ENCODE measurements at regions not wholly inside any gene's neighbourhood (a gene's known extent, or its start where the extent isn't known, plus 50 kb on each side); places are given as distances from the start of the nearest gene placed in this dataset.

DNA sequence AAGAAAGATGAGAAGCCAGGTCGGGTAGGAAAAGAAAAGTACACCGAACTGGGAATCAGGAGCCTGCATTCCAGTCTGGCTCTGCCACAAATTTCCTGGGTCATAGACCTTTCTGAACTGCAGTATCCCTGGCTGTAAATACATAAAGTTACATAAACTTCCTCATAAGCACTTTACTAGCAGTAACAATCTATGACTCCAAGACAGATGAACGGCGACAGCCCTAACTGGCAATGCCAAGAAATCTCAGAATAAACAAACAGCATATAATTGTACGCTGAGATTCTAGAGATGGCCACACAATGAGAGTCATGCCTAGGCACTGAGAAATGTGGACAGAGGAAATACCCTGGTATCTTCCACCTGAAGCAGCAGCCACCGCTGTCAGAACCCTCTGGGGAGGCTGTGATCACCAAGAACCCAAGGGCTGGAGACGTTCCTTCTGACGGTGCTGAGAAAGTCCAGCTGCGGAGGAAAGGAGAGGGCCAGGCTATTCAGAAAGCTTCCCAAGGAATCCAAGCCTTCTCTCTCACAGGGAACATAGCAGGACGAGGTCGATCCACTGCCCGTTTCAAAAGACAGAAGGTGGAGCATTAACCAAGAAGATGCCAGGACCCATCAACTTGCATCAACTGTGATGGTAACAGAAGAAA lies 89.3 kb upstream of the SLC66A3 start:
- no peak overlapping the region for H3K27ac ChIP-seq (ENCODE audit: insufficient read length, low read depth, low read length)
- no peak overlapping the region for H3K4ac ChIP-seq (ENCODE audit: low read depth, low read length)
- peaks cover 0 to 2% (median 0%) of the 10 kb centered on the region in 3 experiments; a peak in 2 of 7 replicates for H3K36me3 Mint-ChIP-seq (ENCODE audit: insufficient read depth in 1 of 3, low read depth in 3 of 3)
- H4K20me1 ChIP-seq (ENCODE audit: control insufficient read depth, insufficient read depth, insufficient read length): no peaks in the 10 kb centered on the region
- H3K23me2 ChIP-seq (ENCODE audit: insufficient read length, low read depth, low read length, poor library complexity, severe bottlenecking): no peaks in the 10 kb centered on the region
- no peak overlapping the region for H4K91ac ChIP-seq (ENCODE audit: insufficient read length, low read depth, low read length)
- no peak overlapping the region for H2BK15ac ChIP-seq (ENCODE audit: low read depth, low read length)
- no peak overlapping the region for H2AFZ ChIP-seq (ENCODE audit: low read length)
- no peak overlapping the region for H3K27ac Mint-ChIP-seq
- peak overlapping the region; percentile 91 for H2BK20ac ChIP-seq (ENCODE audit: low read depth, low read length, poor library complexity, severe bottlenecking)
- no peak overlapping the region for H3K9ac ChIP-seq (ENCODE audit: extremely low read depth, insufficient read length, low read length)
- H3K56ac ChIP-seq (ENCODE audit: insufficient read length, low read depth, low read length): no peak overlapping the region
- H3K27me3 Mint-ChIP-seq (ENCODE audit: low read depth): peaks cover 4% of the 10 kb centered on the region
- no peak overlapping the region for H3K18ac ChIP-seq (ENCODE audit: insufficient read length, low read depth, low read length)
- no peak for DNase-seq
- no peak overlapping the region for H3T11ph ChIP-seq (ENCODE audit: low read length)
- H3K4me2 ChIP-seq (ENCODE audit: insufficient read depth, insufficient read length, low read length): no peak overlapping the region
- H2BK120ac ChIP-seq (ENCODE audit: low read depth, low read length, poor library complexity, severe bottlenecking): no peak overlapping the region
- H2BK12ac ChIP-seq (ENCODE audit: insufficient read length, low read depth, low read length): no peak overlapping the region
- WGBS (ENCODE audit: extremely low coverage, insufficient read length, low lambda C conversion rate): no CpG with 5 or more reads among the region's 12 CpGs
- no peaks in the 10 kb centered on the region for H3K79me2 ChIP-seq (ENCODE audit: insufficient read depth, low read length)
- TF ChIP-seq, protein P1, sequence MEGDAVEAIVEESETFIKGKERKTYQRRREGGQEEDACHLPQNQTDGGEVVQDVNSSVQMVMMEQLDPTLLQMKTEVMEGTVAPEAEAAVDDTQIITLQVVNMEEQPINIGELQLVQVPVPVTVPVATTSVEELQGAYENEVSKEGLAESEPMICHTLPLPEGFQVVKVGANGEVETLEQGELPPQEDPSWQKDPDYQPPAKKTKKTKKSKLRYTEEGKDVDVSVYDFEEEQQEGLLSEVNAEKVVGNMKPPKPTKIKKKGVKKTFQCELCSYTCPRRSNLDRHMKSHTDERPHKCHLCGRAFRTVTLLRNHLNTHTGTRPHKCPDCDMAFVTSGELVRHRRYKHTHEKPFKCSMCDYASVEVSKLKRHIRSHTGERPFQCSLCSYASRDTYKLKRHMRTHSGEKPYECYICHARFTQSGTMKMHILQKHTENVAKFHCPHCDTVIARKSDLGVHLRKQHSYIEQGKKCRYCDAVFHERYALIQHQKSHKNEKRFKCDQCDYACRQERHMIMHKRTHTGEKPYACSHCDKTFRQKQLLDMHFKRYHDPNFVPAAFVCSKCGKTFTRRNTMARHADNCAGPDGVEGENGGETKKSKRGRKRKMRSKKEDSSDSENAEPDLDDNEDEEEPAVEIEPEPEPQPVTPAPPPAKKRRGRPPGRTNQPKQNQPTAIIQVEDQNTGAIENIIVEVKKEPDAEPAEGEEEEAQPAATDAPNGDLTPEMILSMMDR (conservative IDR thresholded peaks at IDR 0.05): no peak
- H3K79me1 ChIP-seq (ENCODE audit: insufficient read depth, low read depth, low read length, poor library complexity, severe bottlenecking): no peaks in the 10 kb centered on the region
- no peak overlapping the region for H2AK5ac ChIP-seq (ENCODE audit: insufficient read length, low read length)
- H3K4me1 Mint-ChIP-seq: peaks cover under 1% of the 10 kb centered on the region in 2 experiments; a peak in 3 of 4 replicates
- H2BK5ac ChIP-seq (ENCODE audit: insufficient read length, low read length): no peak overlapping the region
- no peak overlapping the region for H4K8ac ChIP-seq (replicated peaks; ENCODE audit: insufficient read length, low read depth, low read length)
- no peaks in the 10 kb centered on the region for H3K27me3 ChIP-seq (ENCODE audit: insufficient read depth, low read length)
- H3K9me3 Mint-ChIP-seq: peaks cover 8% of the 10 kb centered on the region in 2 experiments; a peak in 4 of 5 replicates
- H3K23ac ChIP-seq (ENCODE audit: insufficient read length, low read depth, low read length): no peak overlapping the region
- no peak overlapping the region for H3K14ac ChIP-seq (ENCODE audit: insufficient read depth, low read length)
- H3K4me3 Mint-ChIP-seq: no peak overlapping the region
- no peak overlapping the region for H4K5ac ChIP-seq (ENCODE audit: insufficient read length, low read depth, low read length)
- no peaks in the 10 kb centered on the region for H3K4me1 ChIP-seq (ENCODE audit: insufficient read depth, low read length)
- no peaks in the 10 kb centered on the region for H3K9me3 ChIP-seq (ENCODE audit: control insufficient read depth, low read depth, low read length)
